BJ (cell line): ENCODE measurements at regions not wholly inside any gene's neighbourhood (a gene's known extent, or its start where the extent isn't known, plus 50 kb on each side); places are given as distances from the start of the nearest gene placed in this dataset.

Experiments used
- CTCF ChIA-PET: fragments of 350-600 bp; formaldehyde crosslinking; extraction: SDS; loops from one replicate; lab custom pipeline; 2021; ENCODE audit warnings: antibody characterized with exemption, inconsistent platforms; lab: Yijun Ruan, JAX
- POLR2A ChIA-PET: fragments of 300-600 bp; sonication (Branson Sonifier 250); formaldehyde crosslinking; extraction: SDS; loops from one replicate; lab custom pipeline; 2021; ENCODE audit warnings: antibody characterized with exemption; lab: Charles Lee
- DNase-seq: peaks from one replicate; pipeline ENCODE4 v3.0.0-alpha.2; 2011; ENCODE audit warnings: low read depth
- H3K27me3 ChIP-seq: 2 replicates; pipeline ENCODE4 v1.6.0; 2011; ENCODE audit warnings: low read length; ENCODE audit not compliant: control insufficient read depth, insufficient read depth
- H3K36me3 ChIP-seq: 2 replicates; pipeline ENCODE4 v1.5.1; 2011; ENCODE audit warnings: low read length; ENCODE audit not compliant: control insufficient read depth, insufficient read depth
- H3K4me3 ChIP-seq: 2 replicates; pipeline ENCODE4 v1.5.1; 2011; ENCODE audit warnings: low read depth, mild to moderate bottlenecking, control low read depth, low read length
- TF ChIP-seq, protein P1 (sequence below): IDR thresholded peaks from 2 replicates; pipeline ENCODE4 v1.5.1; 2011; ENCODE audit warnings: low read depth, mild to moderate bottlenecking, control low read depth, inconsistent platforms, low read length, moderate library complexity; ENCODE audit not compliant: insufficient read depth

DNA sequence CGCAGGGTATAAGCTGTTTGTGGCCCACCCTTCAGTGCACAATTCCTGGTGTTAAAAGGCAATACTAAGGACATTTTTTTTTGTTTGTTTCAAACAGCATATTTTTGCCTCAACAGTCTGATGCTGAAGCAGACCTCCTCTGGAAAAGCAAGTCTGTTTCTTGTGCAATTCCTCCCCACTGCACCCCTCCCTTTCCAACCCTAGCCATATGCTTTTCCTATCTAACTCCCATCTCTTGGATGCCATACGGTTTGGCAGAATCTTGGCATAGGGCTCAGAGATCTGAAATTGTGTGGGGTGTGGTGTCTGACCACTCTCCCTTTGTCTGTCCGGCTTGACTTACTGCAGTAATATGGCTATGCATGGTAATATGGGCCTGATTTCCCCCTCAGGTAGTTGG lies 161.6 kb downstream of the TMEM38B start:
- Histone ChIP-seq H3K27me3 (no peaks in the 10 kb centered on the region), H3K36me3 (no peaks in the 10 kb centered on the region), H3K4me3 (no peak overlapping the region)
- no peak for DNase-seq
- TF ChIP-seq, protein P1, sequence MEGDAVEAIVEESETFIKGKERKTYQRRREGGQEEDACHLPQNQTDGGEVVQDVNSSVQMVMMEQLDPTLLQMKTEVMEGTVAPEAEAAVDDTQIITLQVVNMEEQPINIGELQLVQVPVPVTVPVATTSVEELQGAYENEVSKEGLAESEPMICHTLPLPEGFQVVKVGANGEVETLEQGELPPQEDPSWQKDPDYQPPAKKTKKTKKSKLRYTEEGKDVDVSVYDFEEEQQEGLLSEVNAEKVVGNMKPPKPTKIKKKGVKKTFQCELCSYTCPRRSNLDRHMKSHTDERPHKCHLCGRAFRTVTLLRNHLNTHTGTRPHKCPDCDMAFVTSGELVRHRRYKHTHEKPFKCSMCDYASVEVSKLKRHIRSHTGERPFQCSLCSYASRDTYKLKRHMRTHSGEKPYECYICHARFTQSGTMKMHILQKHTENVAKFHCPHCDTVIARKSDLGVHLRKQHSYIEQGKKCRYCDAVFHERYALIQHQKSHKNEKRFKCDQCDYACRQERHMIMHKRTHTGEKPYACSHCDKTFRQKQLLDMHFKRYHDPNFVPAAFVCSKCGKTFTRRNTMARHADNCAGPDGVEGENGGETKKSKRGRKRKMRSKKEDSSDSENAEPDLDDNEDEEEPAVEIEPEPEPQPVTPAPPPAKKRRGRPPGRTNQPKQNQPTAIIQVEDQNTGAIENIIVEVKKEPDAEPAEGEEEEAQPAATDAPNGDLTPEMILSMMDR, result no peak
- ChIA-PET POLR2A (no interaction called here), CTCF (interaction anchor here (1.5 kb wide), 1 partner anchor 14 kb away, joined by 4 read pairs; no protein-coding TSS in a partner anchor)

DNA sequence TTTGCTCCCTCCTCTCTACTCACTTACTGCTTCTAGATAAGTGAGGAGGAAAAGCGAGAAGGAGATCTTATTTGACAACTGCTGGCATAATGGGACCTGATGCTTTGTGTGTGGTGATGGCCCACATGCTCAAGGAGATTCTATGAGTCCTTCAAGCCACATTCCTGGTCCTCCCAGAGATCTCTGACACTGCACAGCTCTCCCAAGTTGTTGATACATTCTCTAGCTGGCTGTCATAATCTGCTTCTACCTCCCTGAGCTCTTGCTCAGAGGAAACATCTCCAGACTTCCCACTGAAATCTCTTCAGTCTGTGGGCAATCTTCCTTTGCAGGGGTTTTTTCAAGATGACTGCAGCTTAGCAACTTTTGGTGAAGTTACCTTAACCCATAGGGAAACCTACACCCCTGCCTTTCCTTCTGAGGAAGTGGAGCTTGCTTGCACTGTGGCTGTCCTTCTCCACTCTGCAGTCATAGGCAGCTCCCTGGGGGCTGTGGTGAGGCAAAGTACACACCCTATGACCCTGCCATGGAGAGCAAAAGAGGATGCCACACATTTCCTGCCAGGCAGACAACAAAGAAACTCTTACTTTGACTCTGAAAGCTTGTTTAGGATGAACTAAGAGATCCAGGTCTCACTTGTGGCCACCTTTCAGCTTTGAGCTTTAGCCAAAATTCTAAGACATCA lies 163.8 kb downstream of the TMEM38B start:
- TF ChIP-seq, protein P1, result no peak
- Histone ChIP-seq H3K36me3 (no peaks in the 10 kb centered on the region), H3K27me3 (no peaks in the 10 kb centered on the region), H3K4me3 (no peak overlapping the region)
- POLR2A ChIA-PET, result no interaction called here
- CTCF ChIA-PET, result no interaction called here
- no peak for DNase-seq

DNA sequence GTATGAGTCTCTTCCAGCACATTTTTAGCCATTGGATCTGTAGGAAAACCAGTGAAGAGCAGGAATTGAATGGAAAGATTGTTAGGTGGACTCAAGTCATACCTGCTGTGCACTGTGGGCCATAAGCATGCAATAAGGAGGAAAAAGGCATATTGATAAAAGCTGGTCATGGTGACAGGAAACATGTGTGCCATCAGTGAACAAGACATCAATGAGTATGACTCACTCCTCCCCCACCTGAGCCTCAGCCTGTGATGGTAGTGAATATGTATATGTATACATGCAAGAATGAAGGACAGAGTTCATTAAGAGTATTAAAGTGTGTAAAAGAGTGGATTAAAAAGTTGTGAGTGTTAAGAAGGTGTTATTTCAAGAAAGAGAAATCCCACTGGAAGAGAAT lies 164.5 kb downstream of the TMEM38B start:
- DNase-seq, result no peak
- Histone ChIP-seq H3K36me3 (no peaks in the 10 kb centered on the region), H3K27me3 (no peaks in the 10 kb centered on the region), H3K4me3 (no peak overlapping the region)
- ChIA-PET POLR2A (no interaction called here), CTCF (no interaction called here)
- TF ChIP-seq, protein P1, result no peak

DNA sequence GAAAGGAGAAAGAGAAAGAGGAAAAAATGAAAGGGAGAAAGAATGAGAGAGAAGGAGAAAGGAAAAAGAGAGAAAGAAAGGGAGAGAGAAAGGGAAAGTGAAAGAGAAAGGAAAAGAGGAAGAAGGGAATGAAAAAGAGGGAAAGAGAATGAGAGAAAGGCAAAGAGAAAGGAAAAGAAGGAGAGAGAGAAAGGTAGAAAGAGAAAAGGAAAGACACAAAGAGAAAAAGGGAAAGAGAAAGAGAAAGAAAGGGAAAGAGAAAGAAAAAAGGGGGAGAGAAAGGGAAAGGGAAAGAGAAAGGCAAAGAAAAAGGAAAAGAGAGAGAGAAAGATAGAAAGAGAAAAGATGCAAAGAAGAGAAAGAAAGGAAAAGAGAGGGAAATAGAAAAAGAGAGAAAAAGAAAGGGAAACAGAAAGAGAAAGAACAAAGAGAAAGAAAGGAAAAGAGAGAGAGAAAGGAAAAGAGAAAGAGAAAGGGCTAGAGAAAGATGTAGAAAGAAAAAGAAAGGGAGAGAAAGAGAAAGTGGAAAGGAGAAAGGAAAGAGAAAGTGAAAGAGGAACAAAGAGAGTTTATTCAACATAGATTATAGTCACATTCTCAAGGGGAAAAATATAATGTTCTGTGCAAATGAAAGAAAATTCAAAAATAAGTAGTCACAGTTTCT lies 165.2 kb downstream of the TMEM38B start:
- DNase-seq, result no peak
- TF ChIP-seq, protein P1, result no peak
- H3K27me3 ChIP-seq, result no peaks in the 10 kb centered on the region
- H3K4me3 ChIP-seq, result no peak overlapping the region
- POLR2A ChIA-PET, result no interaction called here
- CTCF ChIA-PET, result interaction anchor here (1.0 kb wide), 1 partner anchor 24 kb away, joined by 3 read pairs; no protein-coding TSS in a partner anchor
- H3K36me3 ChIP-seq, result no peaks in the 10 kb centered on the region

DNA sequence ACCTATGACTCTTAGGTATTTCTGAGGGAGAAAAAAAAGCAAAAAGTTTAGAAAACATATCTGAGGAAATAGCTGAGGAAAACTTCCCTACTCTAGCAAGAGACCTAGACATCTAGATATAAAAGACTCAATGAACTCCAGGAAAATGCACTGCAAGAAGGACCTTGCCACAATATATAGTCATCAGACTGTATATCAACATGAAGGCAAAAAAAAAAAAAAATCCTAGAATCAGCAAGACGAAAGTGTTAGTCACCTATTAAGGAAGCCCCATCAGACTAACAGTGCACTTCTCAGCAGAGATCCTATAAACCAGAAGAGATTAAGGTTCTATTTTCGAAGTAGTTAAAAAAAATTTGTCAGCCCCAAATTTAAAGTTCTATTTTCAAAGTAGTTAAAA lies 166.2 kb downstream of the TMEM38B start:
- no peak for DNase-seq
- Histone ChIP-seq H3K27me3 (no peaks in the 10 kb centered on the region), H3K36me3 (no peaks in the 10 kb centered on the region), H3K4me3 (no peak overlapping the region)
- ChIA-PET CTCF (interaction anchor here (1.0 kb wide), 1 partner anchor 23 kb away, joined by 3 read pairs; no protein-coding TSS in a partner anchor), POLR2A (no interaction called here)
- TF ChIP-seq, protein P1, result no peak
